Glomerular endothelial cell (primary cell): ENCODE measurements at regions not wholly inside any gene's neighbourhood (a gene's known extent, or its start where the extent isn't known, plus 50 kb on each side); places are given as distances from the start of the nearest gene placed in this dataset.

Experiments used
- DNase-seq: peaks from one replicate; pipeline ENCODE4 v3.0.0-alpha.2; 2011; ENCODE audit warnings: low read depth, low spot score; ENCODE audit errors: extremely low read depth

DNA sequence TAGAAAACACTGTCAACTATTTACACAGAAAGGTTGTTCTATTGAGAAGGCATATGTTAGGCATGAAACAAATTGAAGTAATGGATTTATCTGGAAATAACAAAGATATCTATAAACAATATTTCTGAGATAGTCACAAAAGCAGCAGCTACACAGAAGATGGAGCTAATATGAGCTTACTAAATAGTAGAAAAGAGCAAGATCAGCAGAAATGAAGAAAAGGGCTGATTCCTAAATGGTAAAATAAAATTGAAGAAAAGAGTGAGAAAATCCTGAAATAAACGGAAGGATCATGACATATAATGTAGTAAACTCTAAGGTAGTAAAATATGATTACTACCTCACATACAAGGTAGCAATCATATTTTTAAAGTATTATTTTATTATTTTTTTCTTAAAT is 1263.9 kb downstream of the FSCB start:
- DNase-seq: no peak

DNA sequence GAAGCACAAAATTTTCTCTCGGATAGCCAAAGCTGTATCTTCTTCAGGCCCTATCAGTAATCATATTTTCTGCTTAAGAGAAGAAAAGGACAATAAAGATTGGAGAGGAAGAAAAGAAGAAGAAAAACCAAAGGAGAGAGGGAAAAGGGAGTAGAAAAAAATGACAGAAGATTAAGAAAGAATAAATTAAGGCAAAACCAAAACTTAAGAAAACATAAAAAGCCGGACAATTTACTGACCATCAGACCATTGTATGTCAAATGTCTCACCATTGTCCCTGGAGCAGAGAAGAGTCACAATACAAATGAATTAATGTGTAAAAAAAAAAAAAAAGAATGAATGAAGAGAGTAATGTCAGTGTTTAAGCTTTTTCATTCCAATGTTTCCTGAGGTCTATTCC is 1274.8 kb downstream of the FSCB start:
- DNase-seq: no peak

DNA sequence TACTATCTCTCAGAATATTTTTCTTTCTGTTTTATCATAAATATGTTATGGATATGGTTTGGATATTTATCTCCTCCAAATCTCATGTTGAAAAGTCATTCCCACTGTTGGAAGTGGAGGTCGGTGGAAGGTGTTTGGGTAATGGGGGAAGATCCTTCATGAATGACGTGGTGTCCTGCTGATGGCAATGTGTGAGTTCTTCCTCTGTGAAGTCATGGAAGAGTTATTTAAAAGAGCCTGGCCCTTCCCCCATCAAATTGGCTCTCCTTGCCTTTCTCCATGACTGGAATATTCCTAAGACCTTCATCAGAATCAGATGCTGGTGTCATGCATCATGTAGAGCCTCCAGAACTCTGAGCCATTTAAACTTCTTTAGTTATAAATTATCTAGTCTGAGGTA is 1291.6 kb downstream of the FSCB start:
- no peak for DNase-seq

- no peak for DNase-seq
These were observed 1299.9 kb downstream of the FSCB start for GRCh38 chr14:43207189-43207588.

DNA sequence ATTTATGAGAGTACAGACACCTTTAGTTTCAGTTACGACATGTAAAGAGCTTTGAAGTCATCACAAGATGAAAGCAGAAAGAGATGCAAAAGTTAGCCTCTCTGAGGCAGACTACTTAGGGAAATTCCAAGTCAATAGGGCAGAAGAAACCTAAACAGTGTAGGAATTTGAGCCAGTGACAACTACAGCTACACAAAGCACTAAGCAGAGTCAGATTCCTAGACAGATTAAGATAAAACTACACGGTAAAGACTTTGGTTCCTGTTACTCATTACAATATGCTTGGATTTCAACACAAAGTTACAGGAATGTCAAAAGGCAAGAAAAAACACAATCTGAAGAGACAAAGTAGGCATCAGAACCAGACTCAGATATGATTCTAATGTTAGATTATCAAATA is 1302.3 kb downstream of the FSCB start:
- no peak for DNase-seq

DNA sequence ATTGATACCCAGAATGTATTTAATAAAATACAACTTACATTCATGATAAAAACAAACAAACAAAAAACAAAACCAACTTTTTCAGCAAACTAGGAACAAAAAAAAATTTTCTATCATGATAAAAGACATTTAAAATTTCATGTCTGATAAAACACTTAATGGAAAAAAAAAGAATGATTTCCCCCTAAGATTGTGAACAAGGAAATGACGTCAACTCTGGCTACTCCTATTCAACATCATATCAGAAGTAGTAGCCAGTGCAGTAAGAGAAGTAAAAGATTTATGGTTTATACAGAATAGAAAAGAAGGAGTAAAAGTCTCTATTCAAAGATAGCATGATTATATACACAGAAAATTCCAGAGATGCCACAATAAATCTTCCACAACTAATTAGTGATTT is 1306.6 kb downstream of the FSCB start:
- no peak for DNase-seq

DNA sequence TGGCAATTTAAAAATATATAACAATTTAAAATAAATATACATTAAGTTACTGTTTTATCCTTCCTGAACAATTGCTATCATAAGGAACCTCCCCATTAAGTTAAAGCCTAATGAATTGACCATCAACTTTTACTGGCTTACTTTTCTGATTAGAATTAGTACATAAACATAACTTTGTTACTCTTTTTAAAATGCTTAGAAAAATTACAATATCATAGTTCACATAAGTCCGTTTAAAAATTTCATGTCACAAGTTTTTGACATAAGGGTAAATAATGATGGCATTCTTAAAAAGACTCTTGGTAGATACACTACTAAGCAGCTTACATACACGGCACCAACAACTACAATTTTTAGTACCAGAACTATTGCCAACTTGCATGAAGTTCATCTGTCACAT is 1308.6 kb downstream of the FSCB start:
- no peak for DNase-seq

GRCh38 chr14:43184540-43184939 is 1322.5 kb downstream of the FSCB start:
- DNase-seq: no peak

DNA sequence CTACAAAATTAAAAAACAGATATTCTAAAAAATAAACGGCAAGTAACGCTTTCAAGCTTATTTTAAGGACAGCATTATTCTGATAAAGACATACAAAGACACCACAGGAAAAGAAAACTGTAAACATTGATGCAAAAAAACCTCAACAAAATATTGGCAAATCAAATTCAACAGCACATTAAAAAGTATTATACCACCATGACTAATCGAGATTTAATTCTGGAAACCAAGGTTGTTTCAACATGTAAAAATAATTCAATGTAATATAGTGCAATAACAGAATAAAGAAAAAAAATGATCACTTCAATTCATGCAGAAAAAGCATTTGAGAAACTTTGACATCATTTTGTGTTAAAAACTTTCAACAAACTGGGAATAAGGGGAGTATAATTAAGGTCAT is 1323.2 kb downstream of the FSCB start:
- DNase-seq: no peak

GRCh38 chr14:43175896-43176295 is 1331.2 kb downstream of the FSCB start:
- DNase-seq: no peak

- no peak for DNase-seq
These were observed 1334.1 kb downstream of the FSCB start for GRCh38 chr14:43172899-43173548.

DNA sequence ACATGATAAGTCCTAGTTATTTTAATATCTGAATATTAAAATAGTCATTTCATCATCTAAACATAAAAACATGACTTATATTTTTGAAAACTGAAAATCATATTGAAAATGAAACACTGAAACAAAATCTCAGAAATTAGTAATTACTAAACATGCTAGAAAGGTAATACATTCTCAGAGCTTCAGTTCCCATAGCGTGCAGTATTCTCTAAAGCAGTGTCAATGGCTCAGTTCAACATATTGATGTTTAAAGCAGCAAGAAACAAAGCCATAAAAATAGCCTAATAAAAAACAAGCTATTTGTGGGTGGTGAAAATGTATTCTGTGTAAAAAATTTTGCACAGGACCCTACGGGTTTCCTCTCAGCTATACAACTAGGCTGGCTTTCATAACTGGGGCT is 1337.4 kb downstream of the FSCB start:
- no peak for DNase-seq

GRCh38 chr14:43168371-43168925 is 1338.6 kb downstream of the FSCB start:
- DNase-seq: no peak

- DNase-seq: no peak
These were observed 1340.9 kb downstream of the FSCB start for GRCh38 chr14:43166163-43166562.

DNA sequence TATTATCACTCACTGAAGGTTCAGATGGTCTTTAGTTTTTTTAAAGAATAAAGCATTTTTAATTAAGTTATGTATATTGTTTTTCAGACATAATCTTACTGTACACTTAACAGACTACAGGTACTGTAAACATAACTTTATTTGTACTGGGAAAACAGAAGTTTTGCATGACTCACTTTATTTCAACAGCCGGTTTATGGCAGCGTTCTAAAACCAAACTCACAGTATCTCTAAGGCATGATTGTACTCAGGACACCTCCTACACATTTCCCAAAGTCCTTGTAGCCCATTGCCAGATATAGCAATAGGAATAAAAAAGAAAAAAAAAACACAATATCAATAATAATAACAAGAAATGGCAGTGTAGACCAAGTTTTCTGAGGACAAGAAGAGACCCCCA is 1341.4 kb downstream of the FSCB start:
- no peak for DNase-seq

DNA sequence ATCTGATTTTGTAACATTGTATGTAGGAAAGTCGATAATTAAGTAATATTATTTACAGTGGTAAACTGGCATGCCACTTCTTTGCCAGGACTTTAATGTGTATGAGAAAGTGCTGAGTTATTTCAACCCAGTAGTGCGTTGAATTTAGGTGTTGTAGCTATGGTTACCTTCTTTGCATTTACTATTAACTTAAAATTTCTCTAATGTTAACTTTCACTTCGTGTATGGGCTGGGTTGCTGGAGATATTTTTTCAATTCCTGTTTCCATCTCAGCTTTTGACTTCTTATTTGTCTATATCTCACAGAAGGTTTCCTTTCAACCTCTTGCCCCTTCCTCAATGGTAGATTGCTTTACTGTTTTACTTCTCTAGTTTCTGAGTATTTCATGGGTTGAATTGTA is 1345.6 kb downstream of the FSCB start:
- DNase-seq: no peak

GRCh38 chr14:43157661-43158060 is 1349.4 kb downstream of the FSCB start:
- DNase-seq: no peak

GRCh38 chr14:43155924-43156323 is 1351.2 kb downstream of the FSCB start:
- no peak for DNase-seq

DNA sequence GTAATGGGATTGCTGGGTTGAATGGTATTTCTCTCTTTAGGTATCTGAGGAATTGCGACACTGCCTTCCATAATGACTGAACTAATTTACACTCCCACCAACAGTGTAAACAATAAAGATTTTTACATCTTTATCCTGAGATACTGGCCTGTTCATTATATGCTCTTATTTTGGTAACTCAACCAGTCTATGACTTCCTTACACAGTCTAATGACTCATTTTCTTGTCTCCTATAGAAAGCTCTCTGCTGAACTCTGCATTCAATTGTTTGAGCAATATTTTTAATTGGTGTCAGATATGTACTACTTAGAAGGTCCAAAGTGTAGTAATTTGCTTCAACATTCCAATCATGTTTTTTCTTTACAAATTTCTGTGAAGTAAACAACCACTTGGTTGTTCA is 1351.8 kb downstream of the FSCB start:
- no peak for DNase-seq

GRCh38 chr14:43147485-43147884 is 1359.6 kb downstream of the FSCB start:
- no peak for DNase-seq

DNA sequence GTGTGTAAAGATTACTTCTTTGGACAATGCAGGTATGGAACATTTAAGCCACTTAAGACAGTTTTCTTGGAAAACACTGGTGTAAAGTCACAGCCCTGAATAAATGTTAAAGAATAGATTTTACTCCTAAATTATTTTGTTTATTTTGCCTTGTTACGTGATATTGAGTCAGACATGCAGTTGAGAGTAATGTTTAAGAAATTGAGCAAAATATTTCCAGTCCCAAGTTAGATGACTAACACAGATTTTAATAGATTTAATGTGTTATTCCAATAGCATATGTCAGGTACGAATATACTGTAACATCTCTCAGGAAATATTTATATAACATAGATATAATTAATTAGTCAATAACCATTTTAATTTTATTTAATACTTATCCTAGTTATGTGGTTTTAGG is 1361.7 kb downstream of the FSCB start:
- no peak for DNase-seq

GRCh38 chr14:43143106-43143505 is 1364.0 kb downstream of the FSCB start:
- DNase-seq: no peak

DNA sequence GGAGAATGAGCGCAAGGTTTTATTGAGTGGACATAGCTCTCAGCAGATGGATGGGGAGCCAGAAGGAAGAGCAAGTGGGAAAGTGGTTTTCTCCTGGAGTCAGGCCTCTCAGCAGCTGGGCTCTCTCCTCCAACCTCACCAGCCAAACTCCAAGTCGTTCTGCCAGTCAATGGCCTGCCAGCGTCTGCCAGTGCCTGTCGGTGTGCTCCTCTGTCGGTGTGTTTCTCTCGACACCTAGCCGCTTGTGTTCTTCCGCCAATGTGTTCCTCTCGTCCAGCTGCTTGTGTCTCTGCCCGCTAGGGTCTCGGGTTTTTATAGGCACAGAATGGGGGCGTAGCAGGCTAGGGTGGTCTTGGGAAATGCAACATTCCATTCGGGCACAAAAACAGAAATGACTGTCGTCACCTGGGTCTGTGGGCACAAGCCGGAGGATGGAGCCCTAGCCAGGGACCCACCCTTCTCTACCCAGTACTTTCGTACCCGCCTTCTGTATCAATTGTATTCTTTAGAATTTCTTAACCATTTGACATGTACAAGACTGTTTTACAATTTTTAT is 1365.4 kb downstream of the FSCB start:
- DNase-seq: no peak
